ENCODE measurements at regions not wholly inside any gene's neighbourhood (a gene's known extent, or its start where the extent isn't known, plus 50 kb on each side); places are given as distances from the start of the nearest gene placed in this dataset.
"Not testable (repeated sequence)": the region's sequence is repeated elsewhere in the genome, so short reads cannot be mapped to it uniquely, and the experiment has no call there.

GRCh38 chr1:14263225-14263624, 335.3 kb upstream of the KAZN start:
- no peak for DNase-seq (ENCODE audit: low read depth, low spot score)
- Mint-ChIP-seq H3K27me3 (ENCODE audit: low read depth) (peaks cover 10% of the 10 kb centered on the region), H3K36me3 (ENCODE audit: low read depth) (no peaks in the 10 kb centered on the region), H3K27ac (ENCODE audit: unreplicated experiment) (no peak overlapping the region), H3K4me3 (no peak overlapping the region), H3K9me3 (no peaks in the 10 kb centered on the region), H3K4me1 (peaks cover 7% of the 10 kb centered on the region)
- TF ChIP-seq CTCF (conservative IDR thresholded peaks at IDR 0.05) = no peak

GRCh38 chr1:14263671-14264070, 334.8 kb upstream of the KAZN start:
- no peak for TF ChIP-seq CTCF (conservative IDR thresholded peaks at IDR 0.05)
- H3K27me3 Mint-ChIP-seq (ENCODE audit: low read depth) = peaks cover 10% of the 10 kb centered on the region
- no peaks in the 10 kb centered on the region for H3K36me3 Mint-ChIP-seq (ENCODE audit: low read depth)
- H3K4me3 Mint-ChIP-seq = no peak overlapping the region
- DNase-seq (ENCODE audit: low read depth, low spot score) = no peak
- H3K27ac Mint-ChIP-seq (ENCODE audit: unreplicated experiment) = no peak overlapping the region
- no peaks in the 10 kb centered on the region for H3K9me3 Mint-ChIP-seq
- peaks cover 7% of the 10 kb centered on the region for H3K4me1 Mint-ChIP-seq

GRCh38 chr1:14265495-14265894, 333.0 kb upstream of the KAZN start:
- Mint-ChIP-seq H3K36me3 (ENCODE audit: low read depth) (no peaks in the 10 kb centered on the region), H3K27me3 (ENCODE audit: low read depth) (peaks cover 17% of the 10 kb centered on the region), H3K4me3 (no peak overlapping the region), H3K27ac (ENCODE audit: unreplicated experiment) (no peak overlapping the region), H3K4me1 (no peaks in the 10 kb centered on the region), H3K9me3 (no peaks in the 10 kb centered on the region)
- no peak for TF ChIP-seq CTCF (conservative IDR thresholded peaks at IDR 0.05)
- no peak for DNase-seq (ENCODE audit: low read depth, low spot score)

GRCh38 chr1:14267991-14268390, 330.5 kb upstream of the KAZN start:
- Mint-ChIP-seq H3K27me3 (ENCODE audit: low read depth) (peaks cover 11% of the 10 kb centered on the region), H3K27ac (ENCODE audit: unreplicated experiment) (no peak overlapping the region), H3K36me3 (ENCODE audit: low read depth) (no peaks in the 10 kb centered on the region), H3K9me3 (peaks cover 3% of the 10 kb centered on the region), H3K4me1 (no peaks in the 10 kb centered on the region), H3K4me3 (no peak overlapping the region)
- DNase-seq (ENCODE audit: low read depth, low spot score) = no peak
- no peak for TF ChIP-seq CTCF (conservative IDR thresholded peaks at IDR 0.05)

GRCh38 chr1:14270821-14271220, 327.7 kb upstream of the KAZN start:
- TF ChIP-seq CTCF (conservative IDR thresholded peaks at IDR 0.05) = no peak
- Mint-ChIP-seq H3K9me3 (peaks cover 5% of the 10 kb centered on the region), H3K4me1 (no peaks in the 10 kb centered on the region), H3K27ac (ENCODE audit: unreplicated experiment) (no peak overlapping the region), H3K27me3 (ENCODE audit: low read depth) (peaks cover 8% of the 10 kb centered on the region), H3K4me3 (no peak overlapping the region), H3K36me3 (ENCODE audit: low read depth) (no peaks in the 10 kb centered on the region)
- no peak for DNase-seq (ENCODE audit: low read depth, low spot score)

- Mint-ChIP-seq H3K4me3 (no peak overlapping the region), H3K4me1 (no peaks in the 10 kb centered on the region), H3K36me3 (ENCODE audit: low read depth) (no peaks in the 10 kb centered on the region), H3K27me3 (ENCODE audit: low read depth) (peaks cover 7% of the 10 kb centered on the region), H3K9me3 (peaks cover 5% of the 10 kb centered on the region), H3K27ac (ENCODE audit: unreplicated experiment) (no peak overlapping the region)
- TF ChIP-seq CTCF (conservative IDR thresholded peaks at IDR 0.05) = no peak
- no peak for DNase-seq (ENCODE audit: low read depth, low spot score)
Observed at GRCh38 chr1:14273811-14274210, 324.7 kb upstream of the KAZN start.

GRCh38 chr1:14279891-14280290, 318.6 kb upstream of the KAZN start:
- not testable (repeated sequence) for H3K4me3 Mint-ChIP-seq; H3K27me3 Mint-ChIP-seq (ENCODE audit: low read depth); DNase-seq (ENCODE audit: low read depth, low spot score); H3K4me1 Mint-ChIP-seq; H3K36me3 Mint-ChIP-seq (ENCODE audit: low read depth); H3K9me3 Mint-ChIP-seq; H3K27ac Mint-ChIP-seq (ENCODE audit: unreplicated experiment)
